Activated CD4-positive, alpha-beta memory T cell treated with anti-CD3 and anti-CD28 coated beads, Interleukin-2, amount 10 ng/mL, durations not matched to agents 7 days and 5 days (primary cell): ENCODE measurements at regions not wholly inside any gene's neighbourhood (a gene's known extent, or its start where the extent isn't known, plus 50 kb on each side); places are given as distances from the start of the nearest gene placed in this dataset.

Experiments used
- CTCF ChIA-PET: fragments of 350-600 bp; sonication (Branson Sonifier 250); formaldehyde crosslinking; loops from one replicate; lab custom pipeline; 2021; ENCODE audit warnings: antibody characterized with exemption, inconsistent platforms; lab: Charles Lee
- POLR2A ChIA-PET: fragments of 350-600 bp; sonication (Branson Sonifier 250); formaldehyde crosslinking; loops from one replicate; lab custom pipeline; 2021; ENCODE audit warnings: antibody characterized with exemption; lab: Charles Lee
- DNase-seq: peaks from one replicate; pipeline ENCODE4 v3.0.0-alpha.2; 2020
- H3K27ac Mint-ChIP-seq: one replicate; pipeline ENCODE4 v1.8.0; 2021; ENCODE audit warnings: mild to moderate bottlenecking, mixed read lengths
- H3K27me3 Mint-ChIP-seq: one replicate; pipeline ENCODE4 v1.8.0; 2021; ENCODE audit warnings: mixed read lengths
- H3K36me3 Mint-ChIP-seq: one replicate; pipeline ENCODE4 v1.8.0; 2021; ENCODE audit warnings: low read depth, mixed read lengths
- H3K4me1 Mint-ChIP-seq: one replicate; pipeline ENCODE4 v1.8.0; 2021; ENCODE audit warnings: mixed read lengths
- H3K4me3 Mint-ChIP-seq: one replicate; pipeline ENCODE4 v1.8.0; 2021; ENCODE audit warnings: mild to moderate bottlenecking, mixed read lengths
- H3K9me3 Mint-ChIP-seq: one replicate; pipeline ENCODE4 v1.8.0; 2021; ENCODE audit warnings: mixed read lengths

DNA sequence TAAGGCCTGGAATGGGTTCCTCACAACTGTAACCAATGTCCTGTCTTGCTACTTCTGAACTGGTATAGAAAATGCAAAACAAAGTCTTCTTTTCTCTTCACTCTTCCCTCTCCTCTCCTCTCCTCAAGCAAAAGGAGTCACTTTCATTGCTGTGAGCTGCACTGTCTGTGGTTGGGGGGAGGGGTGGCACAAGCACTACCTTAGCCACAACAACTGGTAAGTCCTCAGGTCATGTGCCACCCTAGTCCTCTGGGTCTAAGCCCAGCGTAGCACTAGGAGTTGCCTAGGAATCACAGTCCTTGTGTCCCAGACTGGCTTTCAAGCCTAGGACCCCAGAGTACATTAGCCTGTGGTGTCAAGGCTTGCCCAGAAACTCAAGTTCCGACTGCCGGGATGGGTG is 859.3 kb upstream of the AMOT start:
- H3K27ac Mint-ChIP-seq, result no peak overlapping the region

GRCh38 chrX:113675278-113675677 is 834.6 kb upstream of the AMOT start:
- ChIA-PET POLR2A (no interaction called here), CTCF (no interaction called here)
- no peaks in the 10 kb centered on the region for H3K9me3 Mint-ChIP-seq
- no peak overlapping the region for H3K4me3 Mint-ChIP-seq
- DNase-seq, result no peak
- H3K4me1 Mint-ChIP-seq, result no peaks in the 10 kb centered on the region
- H3K27ac Mint-ChIP-seq, result no peak overlapping the region
- H3K27me3 Mint-ChIP-seq, result no peaks in the 10 kb centered on the region
- H3K36me3 Mint-ChIP-seq, result no peaks in the 10 kb centered on the region

More for the DNA sequence above, 859.3 kb upstream of the AMOT start:
- no peak for DNase-seq
- H3K4me3 Mint-ChIP-seq, result no peak overlapping the region
- H3K36me3 Mint-ChIP-seq, result no peaks in the 10 kb centered on the region
- H3K4me1 Mint-ChIP-seq, result no peaks in the 10 kb centered on the region
- ChIA-PET POLR2A (no interaction called here), CTCF (no interaction called here)
- peaks cover 4% of the 10 kb centered on the region for H3K9me3 Mint-ChIP-seq
- H3K27me3 Mint-ChIP-seq, result no peaks in the 10 kb centered on the region

- Mint-ChIP-seq H3K9me3 (no peaks in the 10 kb centered on the region), H3K4me1 (no peaks in the 10 kb centered on the region), H3K27me3 (no peaks in the 10 kb centered on the region), H3K36me3 (no peaks in the 10 kb centered on the region), H3K27ac (no peak overlapping the region), H3K4me3 (no peak overlapping the region)
- no peak for DNase-seq
- ChIA-PET CTCF (interaction anchor here (0.6 kb wide), 1 partner anchor 66 kb away, joined by 3 read pairs; no protein-coding TSS in a partner anchor), POLR2A (no interaction called here)
Observed at GRCh38 chrX:113651306-113651705, 810.7 kb upstream of the AMOT start.

DNA sequence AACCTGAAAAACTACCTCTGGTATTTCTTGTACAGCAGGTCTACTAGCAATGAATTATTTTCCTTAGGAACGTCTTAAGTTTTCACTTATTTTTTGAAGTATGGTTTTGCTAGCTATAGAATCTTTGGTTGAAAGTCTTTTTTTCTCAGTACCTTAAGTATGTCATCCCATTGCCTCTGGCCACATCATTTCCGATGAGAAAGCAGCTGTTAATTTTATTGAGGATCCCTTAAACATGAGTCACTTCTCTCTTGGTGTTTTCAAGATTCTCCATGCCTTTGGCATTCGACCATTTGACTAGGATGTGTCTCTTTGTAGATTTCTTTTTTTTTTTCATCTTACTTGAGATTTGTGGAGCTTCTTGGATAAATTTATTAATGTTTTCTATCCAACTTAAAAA is 803.8 kb upstream of the AMOT start:
- Mint-ChIP-seq H3K27ac (no peak overlapping the region), H3K27me3 (no peaks in the 10 kb centered on the region), H3K36me3 (no peaks in the 10 kb centered on the region), H3K9me3 (no peaks in the 10 kb centered on the region), H3K4me3 (no peak overlapping the region), H3K4me1 (no peaks in the 10 kb centered on the region)
- CTCF ChIA-PET, result no interaction called here
- POLR2A ChIA-PET, result no interaction called here
- DNase-seq, result no peak

GRCh38 chrX:113634565-113634964 is 793.9 kb upstream of the AMOT start:
- H3K36me3 Mint-ChIP-seq, result no peaks in the 10 kb centered on the region
- no peak for DNase-seq
- CTCF ChIA-PET, result no interaction called here
- no peaks in the 10 kb centered on the region for H3K4me1 Mint-ChIP-seq
- POLR2A ChIA-PET, result no interaction called here
- H3K27me3 Mint-ChIP-seq, result no peaks in the 10 kb centered on the region
- no peak overlapping the region for H3K4me3 Mint-ChIP-seq
- H3K9me3 Mint-ChIP-seq, result peaks cover 4% of the 10 kb centered on the region
- no peak overlapping the region for H3K27ac Mint-ChIP-seq

DNA sequence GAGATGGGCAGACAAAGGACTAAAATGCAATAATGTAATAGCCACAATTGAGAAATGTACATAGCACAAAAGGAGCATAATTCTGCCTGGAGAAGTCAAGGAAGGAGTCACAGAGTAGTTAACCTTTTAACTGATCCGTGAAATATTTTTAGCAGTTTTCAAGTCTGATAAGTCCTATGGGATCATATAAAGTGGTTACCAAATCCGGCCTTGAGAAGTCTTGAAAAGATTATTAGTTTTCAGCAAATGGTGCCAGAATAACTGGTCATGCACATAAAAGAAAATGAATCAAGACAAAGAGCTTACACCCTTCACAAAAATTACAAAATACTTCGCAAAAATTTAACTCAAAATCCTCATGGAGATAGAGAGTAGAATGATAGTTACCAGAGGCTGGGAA is 788.7 kb upstream of the AMOT start:
- ChIA-PET POLR2A (no interaction called here), CTCF (no interaction called here)
- peaks cover 4% of the 10 kb centered on the region for H3K9me3 Mint-ChIP-seq
- H3K36me3 Mint-ChIP-seq, result no peaks in the 10 kb centered on the region
- no peak overlapping the region for H3K27ac Mint-ChIP-seq
- no peaks in the 10 kb centered on the region for H3K4me1 Mint-ChIP-seq
- no peaks in the 10 kb centered on the region for H3K27me3 Mint-ChIP-seq
- DNase-seq, result no peak
- no peak overlapping the region for H3K4me3 Mint-ChIP-seq

DNA sequence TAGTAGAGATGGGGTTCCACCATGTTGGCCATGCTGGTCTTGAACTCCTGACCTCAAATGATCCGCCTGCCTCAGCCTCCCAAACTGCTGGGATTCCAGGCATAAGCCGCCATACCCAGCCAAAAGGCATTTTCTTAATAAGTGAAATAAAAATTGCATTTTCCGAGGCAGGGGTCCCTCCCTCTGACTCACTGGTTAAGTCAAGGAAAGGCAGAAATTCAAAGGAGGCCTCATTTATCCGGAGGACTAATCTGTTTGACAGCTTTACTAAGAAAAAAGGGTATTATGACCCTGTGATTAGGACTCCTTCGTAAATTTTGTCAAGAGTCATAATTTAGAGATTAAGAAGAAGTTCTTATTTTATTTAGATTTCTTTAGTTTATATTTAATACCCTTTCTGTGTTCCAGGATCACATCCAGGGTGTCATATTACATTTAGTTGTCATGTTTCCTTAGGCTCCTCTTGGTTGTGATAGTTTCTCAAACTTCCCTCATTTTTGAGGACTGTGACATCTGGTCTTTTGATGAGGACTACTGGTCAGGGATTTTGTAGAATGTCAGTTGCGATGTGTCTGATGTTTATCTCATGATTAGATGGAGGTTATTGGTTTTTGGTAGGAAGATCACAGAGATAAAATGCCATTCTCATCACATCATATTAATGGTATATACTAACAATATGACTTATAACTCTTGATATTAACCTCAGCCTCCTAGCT is 753.7 kb upstream of the AMOT start:
- ChIA-PET POLR2A (no interaction called here), CTCF (no interaction called here)

DNA sequence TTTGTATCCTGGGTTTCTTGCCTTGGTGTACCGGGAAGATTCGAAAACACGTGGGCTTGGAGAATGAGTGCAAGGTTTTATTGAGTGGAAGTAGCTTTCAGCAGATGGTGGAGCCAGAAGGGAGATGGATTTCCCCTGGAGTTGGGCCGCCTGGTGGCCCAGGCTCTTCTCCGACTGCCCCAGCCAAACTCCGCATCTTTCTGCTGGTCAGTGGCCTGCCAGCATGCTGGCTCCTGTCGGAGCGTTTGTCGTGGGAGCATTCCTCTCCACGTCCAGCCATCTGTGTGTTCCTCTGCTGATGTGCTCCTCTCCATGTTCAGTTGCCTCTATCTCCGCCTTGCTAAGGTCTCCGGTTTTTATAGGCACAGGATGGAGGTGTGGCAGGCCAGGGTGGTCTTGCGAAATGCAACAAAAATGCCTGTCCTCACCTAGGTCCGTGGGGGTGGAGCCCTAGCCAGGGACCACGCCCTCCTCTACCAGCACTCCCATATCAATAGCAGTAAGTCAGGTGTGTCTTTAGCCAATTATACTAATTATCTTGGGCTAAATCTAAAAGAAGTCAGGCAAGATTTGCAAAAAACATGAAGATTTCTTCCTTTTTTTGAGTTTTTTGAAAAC is 745.8 kb upstream of the AMOT start:
- Mint-ChIP-seq H3K4me1 (no peaks in the 10 kb centered on the region), H3K27ac (no peak overlapping the region), H3K27me3 (no peaks in the 10 kb centered on the region), H3K9me3 (no peaks in the 10 kb centered on the region), H3K36me3 (no peaks in the 10 kb centered on the region), H3K4me3 (no peak overlapping the region)
- no peak for DNase-seq
- POLR2A ChIA-PET, result no interaction called here
- CTCF ChIA-PET, result no interaction called here

More for the DNA sequence above, 753.7 kb upstream of the AMOT start:
- Mint-ChIP-seq H3K36me3 (no peaks in the 10 kb centered on the region), H3K27me3 (no peaks in the 10 kb centered on the region), H3K27ac (no peak overlapping the region), H3K4me3 (no peak overlapping the region), H3K9me3 (no peaks in the 10 kb centered on the region), H3K4me1 (no peaks in the 10 kb centered on the region)
- no peak for DNase-seq

DNA sequence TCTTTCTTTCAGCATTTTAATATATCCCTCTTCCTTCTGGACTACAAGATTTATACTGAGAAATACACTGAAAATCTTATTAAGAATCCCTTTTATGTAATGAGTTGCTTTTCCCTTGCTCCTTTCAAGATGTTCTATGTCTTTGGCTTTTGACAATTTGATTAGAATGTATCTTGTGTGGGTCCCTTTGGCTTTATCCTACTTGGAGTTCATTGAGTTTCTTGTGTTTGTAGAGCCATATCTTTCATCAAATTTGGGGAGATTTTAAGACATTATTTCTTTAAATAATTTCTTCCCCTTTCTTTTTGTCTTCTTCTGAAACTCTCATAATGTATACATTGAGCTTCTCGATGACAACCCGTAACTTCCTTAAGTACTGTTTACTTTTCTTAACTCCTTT is 739.9 kb upstream of the AMOT start:
- CTCF ChIA-PET, result no interaction called here
- Mint-ChIP-seq H3K27ac (no peak overlapping the region), H3K9me3 (no peaks in the 10 kb centered on the region), H3K36me3 (no peaks in the 10 kb centered on the region), H3K4me3 (no peak overlapping the region), H3K4me1 (no peaks in the 10 kb centered on the region), H3K27me3 (no peaks in the 10 kb centered on the region)
- DNase-seq, result no peak
- POLR2A ChIA-PET, result no interaction called here

- no peaks in the 10 kb centered on the region for H3K27me3 Mint-ChIP-seq
- no peaks in the 10 kb centered on the region for H3K4me1 Mint-ChIP-seq
- H3K4me3 Mint-ChIP-seq, result no peak overlapping the region
- no peak for DNase-seq
- no peaks in the 10 kb centered on the region for H3K36me3 Mint-ChIP-seq
- H3K27ac Mint-ChIP-seq, result no peak overlapping the region
- ChIA-PET CTCF (no interaction called here), POLR2A (no interaction called here)
- H3K9me3 Mint-ChIP-seq, result no peaks in the 10 kb centered on the region
Observed at GRCh38 chrX:113558576-113558975, 717.9 kb upstream of the AMOT start.

DNA sequence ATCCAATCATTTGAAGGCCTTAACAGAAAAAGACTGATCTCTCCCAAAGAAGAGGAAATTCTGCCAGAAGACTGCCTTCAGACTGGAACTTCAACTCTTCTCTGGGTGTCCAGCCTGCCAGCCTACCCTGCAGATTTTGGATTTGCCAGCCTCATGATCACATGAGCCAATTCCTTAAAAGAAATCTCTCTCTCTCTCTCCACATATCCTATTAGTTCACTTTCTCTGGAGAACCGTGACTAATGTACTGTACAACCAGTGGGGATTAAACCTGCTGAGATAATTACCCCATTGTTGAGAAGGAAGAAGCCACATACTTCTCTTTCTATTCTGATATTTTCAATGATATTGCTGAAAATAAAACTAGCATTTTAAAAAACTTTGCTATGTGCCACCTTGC is 711.3 kb upstream of the AMOT start:
- no peaks in the 10 kb centered on the region for H3K36me3 Mint-ChIP-seq
- no peaks in the 10 kb centered on the region for H3K9me3 Mint-ChIP-seq
- POLR2A ChIA-PET, result no interaction called here
- no peak overlapping the region for H3K27ac Mint-ChIP-seq
- H3K4me3 Mint-ChIP-seq, result no peak overlapping the region
- CTCF ChIA-PET, result no interaction called here
- DNase-seq, result no peak
- H3K4me1 Mint-ChIP-seq, result no peaks in the 10 kb centered on the region
- H3K27me3 Mint-ChIP-seq, result no peaks in the 10 kb centered on the region

DNA sequence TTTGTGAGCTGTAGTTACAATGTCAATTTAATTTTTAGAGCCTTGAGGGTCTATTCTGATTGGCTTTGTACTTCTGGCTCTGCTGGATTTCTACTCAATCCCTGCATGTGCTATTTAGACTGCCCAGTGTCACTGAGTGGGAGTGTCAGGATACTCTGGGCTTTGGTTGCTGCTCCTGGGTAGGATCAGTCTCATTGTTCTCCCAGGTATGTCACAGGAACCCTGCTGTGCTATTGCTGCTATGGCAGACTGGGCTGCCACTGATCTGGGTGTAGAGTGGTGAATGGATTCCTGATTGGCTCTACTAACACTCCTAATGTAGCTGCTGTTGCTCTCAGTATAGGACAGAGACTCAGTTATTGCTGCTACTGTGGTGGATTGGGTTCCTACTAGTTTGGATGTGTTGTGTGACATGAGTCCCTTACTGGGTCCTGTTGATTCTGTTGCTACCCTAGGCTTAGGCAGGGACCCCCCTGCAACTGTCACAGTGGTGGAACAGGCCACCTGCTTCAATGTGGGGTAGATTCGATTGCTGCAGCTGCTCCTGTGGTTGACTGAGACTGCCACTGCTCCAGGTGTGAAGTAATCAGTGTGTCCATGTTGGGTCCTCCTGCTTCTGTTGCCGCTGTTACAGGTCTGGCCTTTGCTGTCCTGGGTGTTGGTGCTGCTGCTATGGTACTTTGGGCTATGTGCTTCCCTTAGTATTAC is 707.8 kb upstream of the AMOT start:
- ChIA-PET POLR2A (no interaction called here), CTCF (no interaction called here)
- no peaks in the 10 kb centered on the region for H3K36me3 Mint-ChIP-seq
- H3K4me3 Mint-ChIP-seq, result no peak overlapping the region
- no peaks in the 10 kb centered on the region for H3K27me3 Mint-ChIP-seq
- H3K4me1 Mint-ChIP-seq, result no peaks in the 10 kb centered on the region
- no peak for DNase-seq
- no peak overlapping the region for H3K27ac Mint-ChIP-seq
- no peaks in the 10 kb centered on the region for H3K9me3 Mint-ChIP-seq

DNA sequence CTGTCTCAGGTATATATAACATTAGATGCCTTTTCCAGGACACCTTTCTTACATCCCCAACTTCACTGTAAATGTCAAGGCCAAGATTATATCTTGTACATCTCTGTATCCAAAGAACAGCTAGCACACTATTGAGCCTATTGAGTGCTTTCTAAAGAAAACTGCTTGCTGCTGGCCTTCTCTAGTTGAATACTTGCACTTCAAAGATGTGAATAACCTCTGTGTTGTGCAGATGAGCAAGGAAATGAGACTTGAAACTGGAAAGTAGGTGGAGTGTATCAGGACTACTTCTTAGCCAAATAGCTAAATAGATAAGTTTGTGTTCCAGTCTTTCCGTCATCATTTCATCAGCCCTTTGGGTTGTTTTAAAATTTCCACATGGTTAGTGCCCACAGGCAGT is 704.4 kb upstream of the AMOT start:
- Mint-ChIP-seq H3K36me3 (no peaks in the 10 kb centered on the region), H3K4me1 (no peaks in the 10 kb centered on the region), H3K4me3 (no peak overlapping the region), H3K27ac (no peak overlapping the region), H3K9me3 (no peaks in the 10 kb centered on the region), H3K27me3 (no peaks in the 10 kb centered on the region)
- ChIA-PET CTCF (no interaction called here), POLR2A (no interaction called here)
- no peak for DNase-seq
